ENCODE measurements at regions not wholly inside any gene's neighbourhood (a gene's known extent, or its start where the extent isn't known, plus 50 kb on each side); places are given as distances from the start of the nearest gene placed in this dataset.

DNA sequence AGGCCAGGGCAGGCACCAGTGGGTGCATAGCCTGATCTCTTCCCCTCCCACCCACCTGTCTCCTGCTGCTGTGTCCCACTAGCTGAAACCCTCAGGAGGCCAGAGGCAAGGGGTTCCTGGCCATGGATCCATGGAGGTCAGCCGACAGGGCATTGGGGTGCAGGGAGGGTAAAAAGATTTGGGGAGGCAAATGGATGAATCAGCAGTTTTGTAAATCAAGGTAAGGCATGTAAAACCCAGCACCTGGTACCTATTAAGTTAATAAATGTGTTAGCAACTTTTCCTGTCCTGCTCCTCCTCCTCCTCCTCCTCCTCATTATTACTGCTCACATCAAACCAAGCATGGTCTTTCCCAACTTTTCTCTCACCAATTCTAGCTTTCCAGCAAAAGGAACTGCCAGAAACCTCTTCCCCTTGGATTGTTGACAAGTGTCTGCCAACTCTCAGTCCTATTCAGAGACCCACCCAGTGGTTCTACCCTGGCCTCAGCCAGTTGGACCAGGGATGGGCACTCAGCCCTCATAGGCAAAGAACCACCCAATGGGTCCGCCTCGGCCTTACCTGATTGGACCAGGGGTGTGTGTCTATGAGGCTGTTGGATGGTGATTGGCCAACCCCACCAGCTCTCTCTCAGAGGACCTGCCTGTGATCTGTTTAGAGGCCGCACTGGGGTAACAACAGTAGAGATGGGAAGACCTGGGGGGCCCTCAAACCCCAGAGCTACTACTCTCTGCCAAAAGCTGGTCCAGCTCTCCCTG, 155.7 kb upstream of the GSC start:
- DNase-seq: no peak
- Histone ChIP-seq H3K27ac (no peak overlapping the region), H3K36me3 (no peaks in the 10 kb centered on the region), H3K4me3 (no peak overlapping the region), H3K27me3 (no peaks in the 10 kb centered on the region), H3K4me1 (peaks cover 0 to 11% (median 0%) of the 10 kb centered on the region in 4 donors), H3K9me3 (no peaks in the 10 kb centered on the region)
- intact Hi-C loops (cut with DNase I; ENCODE audit: low total_unique reads): no loop called here
- TF ChIP-seq, protein P1, sequence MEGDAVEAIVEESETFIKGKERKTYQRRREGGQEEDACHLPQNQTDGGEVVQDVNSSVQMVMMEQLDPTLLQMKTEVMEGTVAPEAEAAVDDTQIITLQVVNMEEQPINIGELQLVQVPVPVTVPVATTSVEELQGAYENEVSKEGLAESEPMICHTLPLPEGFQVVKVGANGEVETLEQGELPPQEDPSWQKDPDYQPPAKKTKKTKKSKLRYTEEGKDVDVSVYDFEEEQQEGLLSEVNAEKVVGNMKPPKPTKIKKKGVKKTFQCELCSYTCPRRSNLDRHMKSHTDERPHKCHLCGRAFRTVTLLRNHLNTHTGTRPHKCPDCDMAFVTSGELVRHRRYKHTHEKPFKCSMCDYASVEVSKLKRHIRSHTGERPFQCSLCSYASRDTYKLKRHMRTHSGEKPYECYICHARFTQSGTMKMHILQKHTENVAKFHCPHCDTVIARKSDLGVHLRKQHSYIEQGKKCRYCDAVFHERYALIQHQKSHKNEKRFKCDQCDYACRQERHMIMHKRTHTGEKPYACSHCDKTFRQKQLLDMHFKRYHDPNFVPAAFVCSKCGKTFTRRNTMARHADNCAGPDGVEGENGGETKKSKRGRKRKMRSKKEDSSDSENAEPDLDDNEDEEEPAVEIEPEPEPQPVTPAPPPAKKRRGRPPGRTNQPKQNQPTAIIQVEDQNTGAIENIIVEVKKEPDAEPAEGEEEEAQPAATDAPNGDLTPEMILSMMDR (IDR thresholded peaks at IDR 0.05): no peak

DNA sequence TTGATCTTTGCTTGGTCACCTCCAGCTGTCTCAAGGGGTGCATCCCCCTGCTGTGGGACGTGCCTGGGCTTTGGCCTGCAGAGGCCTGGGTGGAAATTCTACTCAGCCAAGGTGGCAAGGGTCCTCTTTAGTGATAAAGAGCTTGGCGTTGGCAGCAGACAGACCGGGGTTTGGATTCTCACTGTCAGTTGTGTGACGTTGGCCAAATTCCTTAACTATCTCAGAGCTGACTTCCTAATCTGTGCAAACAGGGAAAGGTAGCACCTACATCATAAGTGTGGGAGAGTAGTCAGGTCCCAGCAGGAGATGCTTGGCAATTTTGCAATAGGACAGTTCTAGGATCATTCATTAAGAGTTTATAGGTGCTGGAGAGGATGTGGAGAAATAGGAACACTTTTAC, 154.3 kb upstream of the GSC start:
- DNase-seq: no peak
- intact Hi-C loops (cut with DNase I; ENCODE audit: low total_unique reads): no loop called here
- H3K9me3 ChIP-seq: no peaks in the 10 kb centered on the region

DNA sequence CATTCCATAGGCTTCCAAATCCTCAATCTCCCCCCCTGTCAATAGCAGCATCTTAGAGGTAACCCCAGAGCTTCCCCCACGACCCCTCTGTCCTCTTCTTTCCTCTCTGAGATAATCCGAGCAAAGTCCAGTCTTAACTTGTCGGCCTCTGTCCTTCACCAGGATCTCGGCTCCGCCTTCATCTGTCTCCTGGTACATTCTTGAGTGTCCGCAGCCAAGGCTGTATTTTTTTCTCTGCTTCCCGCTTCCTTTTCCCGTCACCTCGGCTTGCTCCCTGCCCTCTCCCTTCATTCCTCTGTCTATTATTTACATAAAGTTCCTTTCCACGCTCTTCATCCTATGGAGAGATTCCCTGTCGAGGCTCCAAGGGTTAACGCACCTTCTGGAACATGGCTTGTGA, 153.9 kb upstream of the GSC start:
- TF ChIP-seq, protein P1 (IDR thresholded peaks at IDR 0.05): no peak
- Histone ChIP-seq H3K36me3 (no peaks in the 10 kb centered on the region), H3K27me3 (no peaks in the 10 kb centered on the region), H3K4me3 (no peak overlapping the region), H3K27ac (no peak overlapping the region), H3K9me3 (no peaks in the 10 kb centered on the region), H3K4me1 (peaks cover 0 to 11% (median 0%) of the 10 kb centered on the region in 4 donors)
- intact Hi-C loops (cut with DNase I; ENCODE audit: low total_unique reads): no loop called here
- DNase-seq: no peak

More for the DNA sequence above, 154.3 kb upstream of the GSC start:
- H3K4me3 ChIP-seq: no peak overlapping the region
- H3K4me1 ChIP-seq: peaks cover 0 to 11% (median 0%) of the 10 kb centered on the region in 4 donors
- TF ChIP-seq, protein P1 (IDR thresholded peaks at IDR 0.05): no peak
- H3K36me3 ChIP-seq: no peaks in the 10 kb centered on the region
- no peak overlapping the region for H3K27ac ChIP-seq
- no peaks in the 10 kb centered on the region for H3K27me3 ChIP-seq

DNA sequence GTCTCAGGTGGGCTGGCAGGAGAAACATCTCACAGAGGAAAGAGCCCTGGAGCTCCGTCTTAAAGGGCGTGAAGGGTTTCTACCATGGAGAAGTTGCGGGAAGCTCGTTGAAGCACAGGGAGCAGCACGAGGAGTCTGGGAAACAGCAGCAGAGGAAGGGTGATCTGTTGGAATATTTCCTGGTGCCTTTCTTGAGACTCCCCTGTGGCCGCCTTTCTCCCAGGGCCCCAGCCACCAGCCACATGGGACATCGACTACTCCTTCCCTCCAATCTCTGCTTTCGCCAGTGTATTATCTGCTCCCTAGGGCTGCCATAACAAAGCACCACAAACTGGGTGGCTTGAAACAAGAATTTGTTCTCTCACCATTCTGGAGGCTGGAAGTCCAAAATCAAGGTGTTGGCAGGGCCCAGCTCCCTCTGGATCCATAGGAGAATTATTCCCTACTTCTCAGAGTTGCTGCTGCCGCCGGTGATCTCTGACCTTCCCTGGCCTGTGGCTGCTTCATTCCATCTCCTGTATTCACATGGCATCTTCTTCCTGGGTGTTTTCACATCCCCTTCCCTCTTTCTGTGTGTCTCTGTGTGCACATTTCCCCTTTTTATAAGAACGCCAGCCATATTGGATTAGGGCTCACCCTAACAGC, 152.8 kb upstream of the GSC start:
- intact Hi-C loops (cut with DNase I; ENCODE audit: low total_unique reads): no loop called here

DNA sequence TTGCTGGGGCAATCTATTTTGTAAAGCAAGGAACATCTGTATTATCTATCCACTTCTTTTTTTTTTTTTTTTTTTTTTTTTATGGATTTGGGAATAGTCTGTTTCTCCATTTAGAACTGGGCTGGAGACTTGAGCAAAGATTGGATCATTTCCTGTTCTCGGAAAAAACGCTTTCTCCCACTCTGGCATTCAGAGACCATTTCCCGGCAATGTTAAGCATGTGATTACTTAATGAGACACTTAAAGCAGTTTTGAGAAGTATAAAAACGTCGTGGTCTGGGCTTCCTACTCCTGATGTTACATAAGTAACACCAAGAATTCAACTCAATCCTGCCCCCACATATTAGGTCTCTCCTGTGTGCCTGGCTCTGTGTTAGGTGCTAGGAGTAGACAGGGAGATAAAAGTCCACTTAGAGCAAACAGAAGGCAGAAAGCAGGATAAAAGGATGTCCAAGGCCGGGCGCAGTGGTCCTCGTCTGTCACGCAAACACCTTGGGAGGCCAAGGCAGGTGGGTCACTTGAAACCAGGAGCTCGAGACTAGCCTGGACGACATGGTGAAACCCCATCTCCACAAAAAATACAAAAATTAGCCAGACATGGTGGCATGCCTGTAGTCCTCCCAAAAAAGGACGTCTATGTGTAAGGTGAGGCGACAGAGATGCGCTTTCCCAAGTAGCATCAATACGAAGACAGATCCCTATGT, 152.1 kb upstream of the GSC start:
- intact Hi-C loops (cut with DNase I; ENCODE audit: low total_unique reads): no loop called here
- Histone ChIP-seq H3K4me3 (no peak overlapping the region), H3K4me1 (peaks cover 0 to 11% (median 0%) of the 10 kb centered on the region in 4 donors), H3K36me3 (no peaks in the 10 kb centered on the region), H3K27me3 (no peaks in the 10 kb centered on the region), H3K9me3 (no peaks in the 10 kb centered on the region), H3K27ac (no peak overlapping the region)
- TF ChIP-seq, protein P1 (IDR thresholded peaks at IDR 0.05): no peak
- no peak for DNase-seq

More for the DNA sequence above, 152.8 kb upstream of the GSC start:
- TF ChIP-seq, protein P1 (IDR thresholded peaks at IDR 0.05): no peak
- no peaks in the 10 kb centered on the region for H3K36me3 ChIP-seq
- no peaks in the 10 kb centered on the region for H3K9me3 ChIP-seq
- H3K27ac ChIP-seq: no peak overlapping the region
- H3K4me1 ChIP-seq: peaks cover 0 to 11% (median 0%) of the 10 kb centered on the region in 4 donors
- no peak overlapping the region for H3K4me3 ChIP-seq
- DNase-seq: no peak
- no peaks in the 10 kb centered on the region for H3K27me3 ChIP-seq

Data from tibial artery (tissue), 4 donors.